HepG2 (cell line): ENCODE measurements at regions not wholly inside any gene's neighbourhood (a gene's known extent, or its start where the extent isn't known, plus 50 kb on each side); places are given as distances from the start of the nearest gene placed in this dataset.

Source experiments
- CBX1 ChIP-seq: IDR thresholded peaks from one replicate; pipeline ENCODE4 v1.6.1; 2016; ENCODE audit warnings: antibody characterized with exemption, low read depth
- CHD2 ChIP-seq: IDR thresholded peaks from 2 replicates; pipeline ENCODE4 v1.6.1; 2011; ENCODE audit warnings: low read depth, low read length, improper control_type of control experiment
- NR2F6 ChIP-seq, 2 experiments: IDR thresholded peaks; 2 replicates each; pipeline ENCODE4 v1.6.1; 2016; ENCODE audit warnings: antibody characterized with exemption in 1 of 2, mild to moderate bottlenecking in 1 of 2
- RFX5 ChIP-seq: IDR thresholded peaks from 2 replicates; pipeline ENCODE4 v1.6.1; 2011; ENCODE audit warnings: low read depth, low read length, improper control_type of control experiment
- YY1 ChIP-seq: IDR thresholded peaks from 2 replicates; pipeline ENCODE4 v1.6.1; 2011; ENCODE audit warnings: low read length, low read depth, moderate library complexity, mild to moderate bottlenecking; ENCODE audit not compliant: insufficient read depth, insufficient replicate concordance
- ZBTB20 ChIP-seq: sonication (generic); formaldehyde crosslinking; IDR thresholded peaks from 2 replicates; pipeline ENCODE4 v1.8.1; 2023; ENCODE audit warnings: missing genetic modification reagents, low read depth, mild to moderate bottlenecking, borderline replicate concordance

DNA sequence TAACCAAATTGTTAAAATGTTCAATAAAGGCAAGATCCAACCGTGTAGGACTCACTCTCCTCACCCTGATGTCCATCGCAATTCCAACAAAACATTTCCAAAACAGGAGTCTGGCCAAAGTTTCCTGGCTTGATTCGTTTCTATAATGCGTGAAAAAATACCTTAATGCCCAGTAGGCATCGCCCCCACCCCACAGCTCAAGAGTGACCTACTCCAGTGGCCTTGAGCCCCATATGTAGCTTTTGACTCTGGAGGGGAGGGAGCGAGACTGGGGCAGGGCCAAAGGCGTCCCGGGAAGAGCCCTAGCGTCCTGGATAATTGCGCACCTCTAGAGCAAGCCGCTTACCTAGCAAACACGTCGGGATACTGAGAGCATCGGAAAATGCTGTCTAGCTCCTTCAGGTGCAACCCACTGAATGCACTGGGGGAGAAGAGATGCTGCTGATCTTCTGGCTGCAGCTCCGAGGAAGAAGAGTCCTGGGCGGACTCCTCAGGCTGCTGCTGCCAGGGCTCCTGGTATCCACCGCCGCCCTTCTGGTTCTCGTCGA lies 55.6 kb upstream of the NKAP start:
- TF ChIP-seq NR2F6 (IDR thresholded peaks at IDR 0.05) (no peak), NR2F6 (CRISPR knock-in tag; IDR thresholded peaks at IDR 0.05) (no peak), CBX1 (no peak), CHD2 (no peak), ZBTB20 (CRISPR knock-in tag) (no peak), YY1 (no peak), RFX5 (no peak)
